ENCODE measurements at regions not wholly inside any gene's neighbourhood (a gene's known extent, or its start where the extent isn't known, plus 50 kb on each side); places are given as distances from the start of the nearest gene placed in this dataset.

DNA sequence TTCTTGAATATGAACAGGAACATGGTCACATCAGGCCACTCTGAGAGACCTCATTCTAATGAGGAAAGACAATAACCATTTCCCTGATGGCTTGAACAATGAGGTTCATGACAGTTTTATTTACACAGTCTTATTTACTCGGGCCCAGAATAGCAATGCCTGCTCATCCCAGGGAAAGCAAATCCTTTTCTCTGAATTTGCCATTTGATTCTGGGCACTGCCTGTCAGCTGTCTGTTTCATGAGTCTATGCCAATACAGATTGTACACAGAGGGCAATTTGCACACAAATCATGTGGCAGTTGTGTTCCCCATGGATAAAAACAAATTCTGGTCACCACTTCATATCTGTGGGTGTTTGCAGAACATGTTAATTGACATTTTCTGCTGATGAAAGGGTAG is 492.5 kb downstream of the ACTL7B start:
- ChIA-PET CTCF (no interaction called here), POLR2A (no interaction called here)
- no peak for DNase-seq (ENCODE audit: low read depth, low spot score)
- H3K4me3 ChIP-seq (ENCODE audit: low read depth, low read length): no peak overlapping the region
- TF ChIP-seq, protein P1, sequence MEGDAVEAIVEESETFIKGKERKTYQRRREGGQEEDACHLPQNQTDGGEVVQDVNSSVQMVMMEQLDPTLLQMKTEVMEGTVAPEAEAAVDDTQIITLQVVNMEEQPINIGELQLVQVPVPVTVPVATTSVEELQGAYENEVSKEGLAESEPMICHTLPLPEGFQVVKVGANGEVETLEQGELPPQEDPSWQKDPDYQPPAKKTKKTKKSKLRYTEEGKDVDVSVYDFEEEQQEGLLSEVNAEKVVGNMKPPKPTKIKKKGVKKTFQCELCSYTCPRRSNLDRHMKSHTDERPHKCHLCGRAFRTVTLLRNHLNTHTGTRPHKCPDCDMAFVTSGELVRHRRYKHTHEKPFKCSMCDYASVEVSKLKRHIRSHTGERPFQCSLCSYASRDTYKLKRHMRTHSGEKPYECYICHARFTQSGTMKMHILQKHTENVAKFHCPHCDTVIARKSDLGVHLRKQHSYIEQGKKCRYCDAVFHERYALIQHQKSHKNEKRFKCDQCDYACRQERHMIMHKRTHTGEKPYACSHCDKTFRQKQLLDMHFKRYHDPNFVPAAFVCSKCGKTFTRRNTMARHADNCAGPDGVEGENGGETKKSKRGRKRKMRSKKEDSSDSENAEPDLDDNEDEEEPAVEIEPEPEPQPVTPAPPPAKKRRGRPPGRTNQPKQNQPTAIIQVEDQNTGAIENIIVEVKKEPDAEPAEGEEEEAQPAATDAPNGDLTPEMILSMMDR (IDR thresholded peaks at IDR 0.05; ENCODE audit: insufficient read depth, low read length, missing control alignments): no peak

DNA sequence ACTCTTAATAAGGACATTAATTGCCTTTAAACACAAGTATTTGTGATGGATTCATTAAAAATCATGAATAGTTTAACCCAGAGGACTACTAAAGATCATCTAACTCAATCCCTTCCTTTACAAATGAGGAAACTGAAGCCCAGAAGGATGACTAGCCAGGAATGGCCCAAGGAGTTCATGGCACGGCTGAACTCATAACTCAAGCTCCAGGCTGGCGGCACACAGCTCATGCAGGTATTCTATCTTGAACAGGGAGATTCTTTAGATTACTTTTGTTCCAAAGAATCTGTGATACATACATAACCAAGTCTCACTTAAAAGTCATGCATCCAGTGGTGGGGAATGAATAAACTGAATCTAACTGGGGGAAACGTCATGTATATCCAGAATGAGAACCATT is 495.5 kb downstream of the ACTL7B start:
- no peak overlapping the region for H3K4me3 ChIP-seq (ENCODE audit: low read depth, low read length)
- POLR2A ChIA-PET: no interaction called here
- no peak for DNase-seq (ENCODE audit: low read depth, low spot score)
- TF ChIP-seq, protein P1 (IDR thresholded peaks at IDR 0.05; ENCODE audit: insufficient read depth, low read length, missing control alignments): no peak
- CTCF ChIA-PET: no interaction called here

DNA sequence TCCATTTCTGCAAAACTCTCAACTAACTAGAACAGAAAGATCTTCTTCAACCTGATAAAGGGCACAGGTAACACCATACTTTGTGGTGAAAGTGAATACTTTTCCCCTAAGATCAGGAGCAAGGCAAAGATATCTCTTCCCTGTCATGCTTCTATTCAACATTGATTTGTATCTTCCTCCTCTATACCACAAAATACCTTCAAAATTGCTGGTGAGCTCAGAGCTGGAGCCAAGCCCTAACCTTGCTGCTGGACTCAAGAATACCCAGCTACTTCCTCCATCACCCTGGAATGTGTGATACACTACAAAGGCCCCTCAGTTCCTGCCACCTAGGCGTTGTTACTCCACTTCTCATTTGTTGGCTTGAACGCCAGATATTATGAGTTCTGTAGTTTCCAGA is 499.0 kb downstream of the ACTL7B start:
- POLR2A ChIA-PET: no interaction called here
- CTCF ChIA-PET: interaction anchor here (1.5 kb wide), 1 partner anchor 17 kb away, joined by 3 read pairs; no protein-coding TSS in a partner anchor
- H3K4me3 ChIP-seq (ENCODE audit: low read depth, low read length): no peak overlapping the region
- DNase-seq (ENCODE audit: low read depth, low spot score): no peak
- TF ChIP-seq, protein P1 (IDR thresholded peaks at IDR 0.05; ENCODE audit: insufficient read depth, low read length, missing control alignments): no peak

DNA sequence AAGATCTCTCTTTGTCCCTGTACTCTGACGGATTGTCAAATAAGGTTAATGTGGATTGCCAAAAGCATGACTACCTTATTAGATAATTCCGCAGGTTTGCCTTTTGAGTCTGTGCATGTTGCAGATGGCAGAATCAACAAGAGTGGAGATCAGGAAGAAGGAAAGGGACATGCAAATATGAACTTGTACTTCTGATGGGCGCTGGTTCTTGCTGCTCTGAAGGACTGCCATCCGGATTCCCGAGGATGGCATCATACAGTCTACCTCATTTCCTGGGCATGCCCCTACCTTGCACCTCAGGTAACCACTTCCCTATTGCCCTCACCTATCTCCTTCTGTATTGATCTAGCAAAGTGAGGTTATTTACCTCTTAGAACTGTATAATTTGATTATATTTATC is 504.2 kb downstream of the ACTL7B start:
- POLR2A ChIA-PET: no interaction called here
- TF ChIP-seq, protein P1 (IDR thresholded peaks at IDR 0.05; ENCODE audit: insufficient read depth, low read length, missing control alignments): no peak
- H3K4me3 ChIP-seq (ENCODE audit: low read depth, low read length): no peak overlapping the region
- CTCF ChIA-PET: no interaction called here
- no peak for DNase-seq (ENCODE audit: low read depth, low spot score)

DNA sequence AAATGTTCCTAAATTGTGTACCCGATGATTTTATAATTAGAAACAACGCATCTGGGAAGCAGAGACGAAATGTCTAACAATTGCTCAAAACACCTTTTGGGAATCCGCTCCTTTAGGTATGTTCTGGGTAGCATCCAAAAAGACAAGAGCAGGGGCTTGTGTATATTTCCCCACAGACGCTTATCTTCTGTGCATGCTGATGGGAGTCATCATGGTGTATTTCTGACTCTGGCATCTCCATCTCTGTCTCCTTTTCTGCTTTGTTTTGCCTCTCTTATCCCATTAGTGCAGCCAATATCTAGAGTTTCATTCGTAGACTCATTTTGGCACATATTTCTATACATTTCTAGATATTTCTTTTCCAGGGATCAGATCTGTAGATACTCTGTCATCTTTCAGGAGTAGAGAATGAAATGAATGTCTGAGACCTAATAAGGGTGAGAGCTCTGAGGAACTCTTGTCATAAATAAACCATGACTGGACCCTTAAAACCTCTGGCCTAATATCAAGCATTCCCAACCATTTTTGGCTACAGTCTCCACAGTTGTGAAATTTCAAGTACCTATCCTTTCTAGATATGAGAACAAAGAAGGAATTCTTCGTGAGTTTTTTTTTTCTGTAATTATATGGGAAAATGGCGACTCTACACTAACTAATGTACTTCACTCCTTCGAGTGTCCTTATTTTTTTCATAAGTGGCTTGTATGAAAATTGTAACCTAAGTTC is 508.2 kb downstream of the ACTL7B start:
- no peak for DNase-seq (ENCODE audit: low read depth, low spot score)
- H3K4me3 ChIP-seq (ENCODE audit: low read depth, low read length): no peak overlapping the region
- TF ChIP-seq, protein P1 (IDR thresholded peaks at IDR 0.05; ENCODE audit: insufficient read depth, low read length, missing control alignments): no peak
- ChIA-PET POLR2A (no interaction called here), CTCF (interaction anchor here (1.2 kb wide), 1 partner anchor 218 kb away, joined by 3 read pairs; no protein-coding TSS in a partner anchor)

DNA sequence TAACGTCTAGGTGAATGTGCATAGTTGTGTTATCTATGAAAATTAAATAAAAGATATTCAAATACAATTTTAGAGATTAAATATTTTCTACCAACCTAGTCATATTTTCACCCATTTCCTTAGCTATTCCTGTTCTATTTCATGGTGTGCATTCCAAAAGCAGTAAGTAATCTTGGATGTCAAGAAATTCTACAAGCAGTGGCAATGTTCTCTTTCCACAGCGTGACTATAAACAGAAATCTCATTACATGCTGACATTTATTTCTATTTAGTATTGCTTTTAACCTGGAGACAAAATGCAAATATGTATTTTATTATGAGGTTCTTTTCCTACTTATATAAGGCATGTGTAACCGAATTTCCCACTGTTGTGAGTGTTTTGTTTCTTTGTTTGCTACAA is 510.0 kb downstream of the ACTL7B start:
- no peak for DNase-seq (ENCODE audit: low read depth, low spot score)
- CTCF ChIA-PET: no interaction called here
- POLR2A ChIA-PET: no interaction called here
- TF ChIP-seq, protein P1 (IDR thresholded peaks at IDR 0.05; ENCODE audit: insufficient read depth, low read length, missing control alignments): no peak
- H3K4me3 ChIP-seq (ENCODE audit: low read depth, low read length): no peak overlapping the region
